ENCODE measurements at regions not wholly inside any gene's neighbourhood (a gene's known extent, or its start where the extent isn't known, plus 50 kb on each side); places are given as distances from the start of the nearest gene placed in this dataset.

DNA sequence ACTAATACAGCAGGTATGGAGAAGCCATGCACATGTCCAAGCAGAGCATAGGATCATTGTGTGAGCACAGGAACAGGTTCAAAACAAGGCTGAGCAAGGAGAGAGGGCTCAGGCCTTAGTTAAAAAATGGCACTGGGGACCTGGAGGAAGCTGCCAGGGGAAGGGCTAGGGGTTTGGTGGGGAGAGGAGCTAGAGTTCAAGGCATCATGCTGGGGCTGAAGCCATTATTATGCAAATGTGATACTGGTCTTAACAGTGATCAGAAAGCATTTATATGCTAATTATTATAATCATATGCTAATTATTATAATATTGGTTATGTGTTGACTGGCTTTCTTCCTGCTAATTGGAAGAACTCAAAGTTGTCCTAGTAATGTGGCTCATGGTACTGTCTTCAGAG, 546.0 kb upstream of the CFAP20DC start:
- TF ChIP-seq, protein P1, sequence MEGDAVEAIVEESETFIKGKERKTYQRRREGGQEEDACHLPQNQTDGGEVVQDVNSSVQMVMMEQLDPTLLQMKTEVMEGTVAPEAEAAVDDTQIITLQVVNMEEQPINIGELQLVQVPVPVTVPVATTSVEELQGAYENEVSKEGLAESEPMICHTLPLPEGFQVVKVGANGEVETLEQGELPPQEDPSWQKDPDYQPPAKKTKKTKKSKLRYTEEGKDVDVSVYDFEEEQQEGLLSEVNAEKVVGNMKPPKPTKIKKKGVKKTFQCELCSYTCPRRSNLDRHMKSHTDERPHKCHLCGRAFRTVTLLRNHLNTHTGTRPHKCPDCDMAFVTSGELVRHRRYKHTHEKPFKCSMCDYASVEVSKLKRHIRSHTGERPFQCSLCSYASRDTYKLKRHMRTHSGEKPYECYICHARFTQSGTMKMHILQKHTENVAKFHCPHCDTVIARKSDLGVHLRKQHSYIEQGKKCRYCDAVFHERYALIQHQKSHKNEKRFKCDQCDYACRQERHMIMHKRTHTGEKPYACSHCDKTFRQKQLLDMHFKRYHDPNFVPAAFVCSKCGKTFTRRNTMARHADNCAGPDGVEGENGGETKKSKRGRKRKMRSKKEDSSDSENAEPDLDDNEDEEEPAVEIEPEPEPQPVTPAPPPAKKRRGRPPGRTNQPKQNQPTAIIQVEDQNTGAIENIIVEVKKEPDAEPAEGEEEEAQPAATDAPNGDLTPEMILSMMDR (IDR thresholded peaks at IDR 0.05) = no peak
- no peak for TF ChIP-seq POLR2A (IDR thresholded peaks at IDR 0.05)
